GM12891 (cell line): ENCODE measurements at regions not wholly inside any gene's neighbourhood (a gene's known extent, or its start where the extent isn't known, plus 50 kb on each side); places are given as distances from the start of the nearest gene placed in this dataset.

Source experiments
- DNase-seq: peaks from one replicate; pipeline ENCODE4 v3.0.0; 2011; ENCODE audit warnings: low spot score; ENCODE audit not compliant: insufficient read length
- FAIRE-seq: peaks from 2 replicates; lab custom pipeline; 2011; peaks lifted over from hg19 to GRCh38; lab: Jason Lieb, UNC
- PAX5 ChIP-seq: IDR thresholded peaks from 2 replicates; pipeline ENCODE4 v1.6.1; 2011; ENCODE audit warnings: low read length, moderate library complexity, mild to moderate bottlenecking; ENCODE audit not compliant: insufficient read depth, severe bottlenecking
- POLR2A ChIP-seq: IDR thresholded peaks from 2 replicates; pipeline ENCODE4 v1.6.1; 2011; ENCODE audit warnings: low read depth, low read length, control low read depth
- POLR2AphosphoS5 ChIP-seq: IDR thresholded peaks from 2 replicates; pipeline ENCODE4 v1.6.1; 2011; ENCODE audit warnings: low read depth, low read length, control low read depth
- POU2F2 ChIP-seq: IDR thresholded peaks from 2 replicates; pipeline ENCODE4 v1.6.1; 2011; ENCODE audit warnings: low read depth, mild to moderate bottlenecking, control low read depth, low read length, moderate library complexity
- SPI1 ChIP-seq: IDR thresholded peaks from 2 replicates; pipeline ENCODE4 v1.6.1; 2011; ENCODE audit warnings: low read depth, low read length, control low read depth
- TAF1 ChIP-seq: IDR thresholded peaks from 2 replicates; pipeline ENCODE4 v1.6.1; 2011; ENCODE audit warnings: low read depth, low read length, control low read depth

- TF ChIP-seq PAX5, result no peak
- no peak for TF ChIP-seq POLR2AphosphoS5
- no peak for DNase-seq
- FAIRE-seq, result no peak
Measured at GRCh38 chr13:32861304-32861703, 154.9 kb upstream of the KL start.

DNA sequence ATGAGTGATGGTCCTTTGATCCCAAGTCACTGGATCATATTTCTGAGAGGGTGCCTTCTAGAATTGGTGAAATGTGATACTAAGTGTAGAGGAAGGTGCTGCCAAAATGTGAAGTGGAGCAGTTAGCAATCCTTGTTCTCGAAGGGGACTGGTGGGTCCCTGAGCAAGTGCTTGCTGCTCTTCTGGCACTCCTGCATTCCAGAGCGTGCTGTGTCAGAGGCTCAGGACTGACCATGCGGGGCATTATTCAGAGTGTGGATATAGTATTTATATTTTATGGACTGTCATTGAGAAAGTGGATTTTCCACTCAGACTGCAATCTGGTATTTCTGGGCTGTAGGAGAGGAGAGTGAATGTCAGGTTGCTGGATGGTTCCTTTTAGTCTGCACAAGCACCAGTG is 152.6 kb upstream of the KL start:
- FAIRE-seq, result no peak

GRCh38 chr13:32866921-32867320 is 149.3 kb upstream of the KL start:
- no peak for FAIRE-seq

More for the DNA sequence above, 152.6 kb upstream of the KL start:
- TF ChIP-seq POU2F2 (no peak), POLR2A (no peak), PAX5 (no peak), TAF1 (no peak), SPI1 (no peak), POLR2AphosphoS5 (no peak)
- no peak for DNase-seq

DNA sequence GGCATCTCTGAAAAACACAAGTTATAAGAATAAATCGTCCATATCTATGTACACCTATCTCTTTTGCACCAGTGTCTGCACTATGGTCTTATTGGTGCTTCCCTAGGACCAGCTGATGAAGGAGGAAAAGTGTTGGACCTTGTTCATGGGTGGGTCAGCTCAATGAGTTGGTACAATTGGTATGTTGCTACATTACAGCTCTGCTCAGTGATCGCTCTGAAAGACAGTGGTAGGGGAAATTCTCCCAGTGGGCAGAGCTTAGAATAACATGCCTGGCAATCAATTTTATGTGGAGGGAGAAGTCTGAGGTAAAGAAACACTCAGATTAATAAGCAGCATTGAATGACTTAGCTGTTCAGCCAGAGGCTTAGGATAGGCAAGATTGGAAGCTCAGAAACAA is 138.7 kb upstream of the KL start:
- no peak for DNase-seq
- FAIRE-seq, result no peak
- TF ChIP-seq POLR2A (no peak), SPI1 (no peak), POLR2AphosphoS5 (no peak), TAF1 (no peak), POU2F2 (no peak), PAX5 (no peak)

More at GRCh38 chr13:32866921-32867320, 149.3 kb upstream of the KL start:
- DNase-seq, result no peak
- TF ChIP-seq POLR2AphosphoS5, result no peak
- TF ChIP-seq SPI1, result no peak
- no peak for TF ChIP-seq POLR2A
- no peak for TF ChIP-seq POU2F2

GRCh38 chr13:32878163-32878562 is 138.1 kb upstream of the KL start:
- no peak for FAIRE-seq
- no peak for DNase-seq
- TF ChIP-seq PAX5, result no peak
- no peak for TF ChIP-seq POU2F2
- TF ChIP-seq POLR2AphosphoS5, result no peak
- no peak for TF ChIP-seq SPI1
- no peak for TF ChIP-seq TAF1
- TF ChIP-seq POLR2A, result no peak

- DNase-seq, result no peak
- no peak for TF ChIP-seq POLR2A
- TF ChIP-seq TAF1, result no peak
- TF ChIP-seq SPI1, result no peak
- TF ChIP-seq PAX5, result no peak
- no peak for TF ChIP-seq POLR2AphosphoS5
- no peak for TF ChIP-seq POU2F2
- no peak for FAIRE-seq
Measured at GRCh38 chr13:32880636-32881035, 135.6 kb upstream of the KL start.

DNA sequence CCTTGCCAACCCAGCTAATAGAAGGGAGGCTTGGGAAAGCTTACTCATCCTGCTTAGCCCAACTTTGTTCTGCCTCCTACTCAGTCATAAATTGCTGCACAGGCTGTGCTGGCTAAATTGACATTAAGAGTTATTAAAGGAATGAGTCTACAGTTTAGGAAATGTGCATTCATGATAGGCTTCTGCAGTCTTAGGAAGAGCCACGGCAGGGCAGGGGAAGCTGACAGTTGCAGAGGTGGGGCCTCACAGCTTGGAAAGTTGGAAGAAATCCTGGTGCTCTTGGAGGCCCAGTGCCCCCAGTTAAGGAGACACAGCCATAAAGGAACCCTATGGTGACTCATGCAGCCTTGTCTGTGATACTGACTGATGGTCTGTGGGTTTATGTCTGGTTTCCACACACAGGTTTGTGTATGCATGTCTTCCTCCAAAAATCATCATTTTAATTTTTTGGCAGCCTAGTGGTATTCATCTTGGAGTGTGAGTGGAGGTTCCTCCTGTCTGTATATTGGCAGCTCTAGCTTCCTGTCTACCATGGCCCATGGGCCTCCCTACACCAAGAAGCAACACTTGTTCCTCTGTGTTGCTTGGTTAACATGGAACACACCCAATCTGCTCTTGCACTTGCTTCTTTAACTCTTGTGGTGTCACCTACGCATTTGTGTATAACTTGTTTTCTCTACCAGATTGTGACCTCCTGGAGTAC is 135.0 kb upstream of the KL start:
- DNase-seq (no peak), FAIRE-seq (no peak)
- TF ChIP-seq POU2F2 (no peak), TAF1 (no peak), POLR2A (no peak), SPI1 (no peak), PAX5 (no peak), POLR2AphosphoS5 (no peak)

- no peak for TF ChIP-seq POLR2A
- TF ChIP-seq POU2F2, result no peak
- TF ChIP-seq TAF1, result no peak
- TF ChIP-seq PAX5, result no peak
- no peak for TF ChIP-seq POLR2AphosphoS5
- TF ChIP-seq SPI1, result no peak
- FAIRE-seq (no peak), DNase-seq (no peak)
Measured at GRCh38 chr13:32881777-32882145, 134.5 kb upstream of the KL start.

DNA sequence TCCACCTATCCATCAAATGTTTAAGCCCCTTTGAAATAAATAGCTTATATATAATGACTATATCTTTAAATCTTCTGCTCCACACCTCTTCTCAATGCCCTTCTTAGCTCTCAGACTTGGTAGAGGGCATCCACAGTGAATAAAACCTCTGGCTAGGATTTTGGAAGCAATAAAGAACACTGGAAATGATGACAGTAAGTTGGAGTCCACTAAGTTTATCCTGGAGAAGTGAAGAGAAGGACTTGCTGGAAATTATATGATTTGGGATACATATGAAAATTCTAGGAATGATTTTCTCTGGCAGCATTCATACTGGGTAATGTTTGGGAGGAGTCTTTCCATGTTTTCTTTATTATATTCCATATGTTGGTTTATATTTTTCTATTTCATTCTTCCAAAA is 133.5 kb upstream of the KL start:
- TF ChIP-seq TAF1 (no peak), POU2F2 (no peak), POLR2A (no peak), POLR2AphosphoS5 (no peak), SPI1 (no peak), PAX5 (no peak)
- DNase-seq (no peak), FAIRE-seq (no peak)

- DNase-seq, result no peak
- no peak for FAIRE-seq
- TF ChIP-seq PAX5 (no peak), POLR2A (no peak), SPI1 (no peak), TAF1 (no peak), POLR2AphosphoS5 (no peak), POU2F2 (no peak)
Measured at GRCh38 chr13:32883474-32883873, 132.7 kb upstream of the KL start.
